ENCODE measurements at regions not wholly inside any gene's neighbourhood (a gene's known extent, or its start where the extent isn't known, plus 50 kb on each side); places are given as distances from the start of the nearest gene placed in this dataset.
A peak's percentile ranks its signal among the peaks of the same experiment; 100 is the strongest.

DNA sequence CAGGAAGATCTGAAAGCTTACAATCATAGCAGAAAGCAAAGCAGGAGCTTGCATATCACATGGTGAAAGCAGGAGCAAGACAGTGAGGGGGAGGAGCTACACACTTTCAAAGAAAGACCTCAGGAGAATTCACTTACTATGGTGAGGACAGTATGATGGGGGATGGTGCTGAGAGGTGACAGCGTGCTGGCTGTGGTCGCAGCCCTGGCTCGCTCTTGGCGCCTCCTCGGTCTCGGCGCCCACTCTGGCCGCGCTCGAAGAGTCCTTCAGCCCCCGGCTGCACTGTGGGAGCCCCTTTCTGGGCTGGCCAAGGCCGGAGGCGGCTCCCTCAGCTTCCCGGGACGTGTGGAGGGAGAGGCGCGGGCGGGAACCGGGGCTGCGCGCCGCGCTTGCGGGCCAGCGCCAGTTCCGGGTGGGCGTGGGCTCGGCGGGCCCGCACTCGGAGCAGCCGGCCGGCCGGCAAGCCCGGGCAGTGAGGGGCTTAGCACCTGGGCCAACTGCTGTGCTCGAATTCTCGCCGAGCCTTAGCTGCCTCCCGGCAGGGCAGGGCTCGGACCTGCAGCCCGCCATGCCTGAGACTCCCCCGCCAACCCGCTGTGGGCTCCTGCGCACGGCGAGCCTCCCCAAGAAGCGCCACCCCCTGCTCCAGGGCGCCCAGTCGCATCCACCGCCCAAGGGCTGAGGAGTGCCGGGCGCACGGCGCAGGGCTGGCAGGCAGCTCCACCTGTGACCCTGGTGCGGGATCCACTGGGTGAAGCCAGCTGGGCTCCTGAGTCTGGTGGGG is 131.9 kb upstream of the SPATS2L start:
- no peak for DNase-seq (ENCODE audit: low spot score in 2 of 2)
- Histone ChIP-seq H3K27me3 (no peaks in the 10 kb centered on the region), H3K4me1 (no peaks in the 10 kb centered on the region), H3K27ac (no peak overlapping the region), H3K9me3 (no peaks in the 10 kb centered on the region), H3K4me3 (no peak overlapping the region), H3K36me3 (no peaks in the 10 kb centered on the region)
- 98% methylated on average over 30 to 55 of the region's 55 CpGs for WGBS, 2 donors
- TF ChIP-seq, protein P1, sequence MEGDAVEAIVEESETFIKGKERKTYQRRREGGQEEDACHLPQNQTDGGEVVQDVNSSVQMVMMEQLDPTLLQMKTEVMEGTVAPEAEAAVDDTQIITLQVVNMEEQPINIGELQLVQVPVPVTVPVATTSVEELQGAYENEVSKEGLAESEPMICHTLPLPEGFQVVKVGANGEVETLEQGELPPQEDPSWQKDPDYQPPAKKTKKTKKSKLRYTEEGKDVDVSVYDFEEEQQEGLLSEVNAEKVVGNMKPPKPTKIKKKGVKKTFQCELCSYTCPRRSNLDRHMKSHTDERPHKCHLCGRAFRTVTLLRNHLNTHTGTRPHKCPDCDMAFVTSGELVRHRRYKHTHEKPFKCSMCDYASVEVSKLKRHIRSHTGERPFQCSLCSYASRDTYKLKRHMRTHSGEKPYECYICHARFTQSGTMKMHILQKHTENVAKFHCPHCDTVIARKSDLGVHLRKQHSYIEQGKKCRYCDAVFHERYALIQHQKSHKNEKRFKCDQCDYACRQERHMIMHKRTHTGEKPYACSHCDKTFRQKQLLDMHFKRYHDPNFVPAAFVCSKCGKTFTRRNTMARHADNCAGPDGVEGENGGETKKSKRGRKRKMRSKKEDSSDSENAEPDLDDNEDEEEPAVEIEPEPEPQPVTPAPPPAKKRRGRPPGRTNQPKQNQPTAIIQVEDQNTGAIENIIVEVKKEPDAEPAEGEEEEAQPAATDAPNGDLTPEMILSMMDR (IDR thresholded peaks at IDR 0.05) = no peak
- TF ChIP-seq POLR2A (IDR thresholded peaks at IDR 0.05) = no peak
- no peak for TF ChIP-seq EP300 (IDR thresholded peaks at IDR 0.05)

DNA sequence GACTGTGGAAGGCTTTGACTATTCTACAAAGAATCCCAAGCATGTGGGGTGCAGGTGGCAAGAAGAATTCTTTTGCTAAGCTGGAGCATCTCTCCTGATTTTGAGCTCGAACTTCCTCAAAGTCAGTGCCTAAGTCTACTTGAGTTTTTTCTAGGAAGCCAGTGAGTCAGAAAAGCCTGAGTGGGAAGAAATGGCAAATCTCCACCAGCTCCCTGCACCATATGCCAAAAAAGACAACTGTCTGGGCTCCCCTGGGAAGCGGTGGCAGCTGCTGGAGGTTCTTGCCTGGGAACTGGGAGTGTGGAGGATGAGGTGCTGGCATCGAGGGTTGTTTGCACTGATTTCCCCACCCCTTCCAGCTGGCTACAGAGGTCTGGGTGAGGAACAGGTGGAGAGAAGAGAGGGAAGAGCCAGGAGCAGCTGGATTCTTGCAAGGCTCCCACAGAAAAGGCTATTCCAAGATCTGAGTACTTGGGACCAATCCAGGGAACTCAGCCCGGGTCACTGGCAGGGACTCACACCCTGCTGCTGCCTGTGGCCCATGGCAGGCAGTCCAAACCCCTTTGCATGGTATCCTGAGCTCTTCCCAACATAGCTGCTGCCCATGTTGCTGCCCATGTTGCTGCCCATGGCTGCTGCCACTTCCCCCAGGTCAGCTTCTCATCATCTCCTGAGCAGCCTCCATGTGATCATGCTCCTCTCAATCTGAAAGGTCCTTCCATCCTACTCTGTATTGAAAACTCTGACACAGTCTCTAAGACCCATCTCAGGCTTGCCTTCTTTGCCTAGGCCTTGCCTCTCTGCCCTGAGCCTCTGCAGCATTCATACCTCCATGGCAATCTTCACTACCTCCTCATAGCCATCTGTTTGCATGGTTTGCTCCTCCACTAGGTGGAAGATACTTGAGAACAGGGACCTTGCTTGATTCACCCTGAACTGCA is 128.3 kb upstream of the SPATS2L start:
- H3K9me3 ChIP-seq = no peaks in the 10 kb centered on the region
- peak in 1 of 2 donors; percentile 18 for DNase-seq (ENCODE audit: low spot score in 2 of 2)
- H3K27me3 ChIP-seq = no peaks in the 10 kb centered on the region
- H3K36me3 ChIP-seq = no peaks in the 10 kb centered on the region
- H3K27ac ChIP-seq = no peak overlapping the region
- TF ChIP-seq POLR2A (IDR thresholded peaks at IDR 0.05) (no peak), EP300 (IDR thresholded peaks at IDR 0.05) (no peak)
- TF ChIP-seq, protein P1 (IDR thresholded peaks at IDR 0.05) = no peak
- H3K4me1 ChIP-seq = no peaks in the 10 kb centered on the region
- H3K4me3 ChIP-seq = no peak overlapping the region
- 39 to 65% methylated on average over 4 of the region's 4 CpGs for WGBS, 2 donors

DNA sequence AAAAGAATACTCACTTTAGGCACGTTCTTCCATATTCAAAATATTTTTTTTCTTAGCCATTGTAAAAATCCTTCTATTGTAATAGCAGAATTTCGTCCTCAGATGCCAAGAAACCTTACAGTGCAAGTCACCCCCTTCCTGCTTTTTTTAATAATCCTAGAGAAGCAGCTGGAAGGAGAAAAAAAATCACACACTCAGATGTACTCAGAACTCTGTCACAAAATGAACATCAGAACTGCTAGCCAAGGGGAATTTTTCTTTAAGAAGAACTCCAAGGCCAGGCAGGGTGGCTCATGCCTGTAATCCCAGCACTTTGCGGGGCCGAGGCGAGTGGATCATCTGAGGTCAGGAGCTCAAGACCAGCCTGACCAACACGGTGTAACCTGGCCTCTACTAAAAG is 127.3 kb upstream of the SPATS2L start:
- Histone ChIP-seq H3K27ac (no peak overlapping the region), H3K4me1 (no peaks in the 10 kb centered on the region), H3K9me3 (no peaks in the 10 kb centered on the region), H3K4me3 (no peak overlapping the region), H3K36me3 (no peaks in the 10 kb centered on the region), H3K27me3 (no peaks in the 10 kb centered on the region)
- TF ChIP-seq, protein P1 (IDR thresholded peaks at IDR 0.05) = no peak
- no peak for TF ChIP-seq POLR2A (IDR thresholded peaks at IDR 0.05)
- TF ChIP-seq EP300 (IDR thresholded peaks at IDR 0.05) = no peak
- WGBS, 2 donors = 58 to 69% methylated on average over 6 of the region's 6 CpGs
- DNase-seq (ENCODE audit: low spot score in 2 of 2) = no peak

DNA sequence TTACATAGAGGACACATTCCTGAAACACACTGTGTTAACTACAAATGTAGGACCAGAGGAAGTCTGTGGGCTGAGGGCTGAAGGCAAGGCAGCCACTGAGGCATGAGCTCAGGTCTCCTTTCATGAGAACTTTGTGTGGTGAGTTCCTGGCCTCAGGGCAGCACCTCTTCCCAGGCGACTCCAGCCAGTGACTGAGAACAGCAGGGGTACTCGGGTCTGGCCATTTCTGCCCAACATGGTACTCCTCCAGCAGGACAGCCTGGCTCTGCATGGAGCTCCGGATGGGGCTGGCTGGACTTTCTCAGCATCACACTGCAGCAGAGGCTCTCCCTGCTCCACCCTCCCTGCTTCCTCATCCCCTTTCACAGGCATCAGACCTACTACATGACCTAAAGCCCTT is 125.5 kb upstream of the SPATS2L start:
- H3K27ac ChIP-seq = no peak overlapping the region
- no peak overlapping the region for H3K4me3 ChIP-seq
- H3K9me3 ChIP-seq = no peaks in the 10 kb centered on the region
- no peak for DNase-seq (ENCODE audit: low spot score in 2 of 2)
- 75 to 77% methylated on average over 3 of the region's 3 CpGs for WGBS, 2 donors
- TF ChIP-seq, protein P1 (IDR thresholded peaks at IDR 0.05) = no peak
- TF ChIP-seq POLR2A (IDR thresholded peaks at IDR 0.05) (no peak), EP300 (IDR thresholded peaks at IDR 0.05) (no peak)
- no peaks in the 10 kb centered on the region for H3K36me3 ChIP-seq
- peaks cover 0 to 7% (median 0%) of the 10 kb centered on the region in 4 donors for H3K4me1 ChIP-seq
- H3K27me3 ChIP-seq = peaks cover 0 to 2% of the 10 kb centered on the region in 2 donors

DNA sequence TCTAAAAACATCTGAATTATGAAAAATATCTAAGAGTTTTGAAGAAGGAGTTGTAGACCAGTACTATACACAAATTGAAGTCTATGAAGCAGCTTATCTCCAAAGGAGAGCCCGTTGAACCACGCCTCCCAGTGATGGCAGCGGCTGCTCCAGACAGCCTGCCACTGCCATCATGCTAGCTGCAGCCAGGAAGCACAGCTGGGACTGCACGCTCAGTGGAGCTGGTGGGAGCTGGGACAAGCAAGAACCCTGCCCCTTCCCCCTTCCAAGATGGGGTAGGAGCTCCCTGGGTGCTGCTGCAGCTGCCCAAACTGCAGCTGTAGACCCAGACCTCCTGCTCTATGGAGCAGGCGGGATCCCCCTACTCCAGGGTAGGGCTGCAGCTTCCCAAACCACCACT is 124.7 kb upstream of the SPATS2L start:
- H3K27me3 ChIP-seq = peaks cover 0 to 2% of the 10 kb centered on the region in 2 donors
- TF ChIP-seq EP300 (IDR thresholded peaks at IDR 0.05) (no peak), POLR2A (IDR thresholded peaks at IDR 0.05) (no peak)
- TF ChIP-seq, protein P1 (IDR thresholded peaks at IDR 0.05) = no peak
- no peaks in the 10 kb centered on the region for H3K9me3 ChIP-seq
- no peak for DNase-seq (ENCODE audit: low spot score in 2 of 2)
- WGBS, 2 donors = 67 to 80% methylated on average over 4 to 5 of the region's 5 CpGs
- H3K36me3 ChIP-seq = no peaks in the 10 kb centered on the region
- no peak overlapping the region for H3K27ac ChIP-seq
- peaks cover 0 to 7% (median 0%) of the 10 kb centered on the region in 4 donors for H3K4me1 ChIP-seq
- no peak overlapping the region for H3K4me3 ChIP-seq

Data from tibial nerve (tissue), 4 donors.